H1 (cell line): ENCODE measurements at regions not wholly inside any gene's neighbourhood (a gene's known extent, or its start where the extent isn't known, plus 50 kb on each side); places are given as distances from the start of the nearest gene placed in this dataset.

ENCODE experiments used
- ATF2 ChIP-seq: IDR thresholded peaks from 2 replicates; pipeline ENCODE4 v1.6.1; 2012; ENCODE audit warnings: low read length, inconsistent platforms
- FOSL1 ChIP-seq: IDR thresholded peaks from 2 replicates; pipeline ENCODE4 v1.6.1; 2011; ENCODE audit warnings: mild to moderate bottlenecking, low read depth, low read length, moderate library complexity; ENCODE audit not compliant: insufficient read depth
- KDM5A ChIP-seq: fragments of 200-600 bp; IDR thresholded peaks from 2 replicates; pipeline ENCODE4 v1.7.1; 2012; ENCODE audit warnings: mild to moderate bottlenecking, low read length, inconsistent platforms, mixed read lengths
- RAD21 ChIP-seq, 2 experiments: IDR thresholded peaks in 1 of 2; conservative IDR thresholded peaks in 1 of 2; 2 replicates each; pipeline ENCODE4 v1.6.1; 2011; ENCODE audit warnings: low read depth in 2 of 2, low read length in 2 of 2, improper control_type of control experiment in 1 of 2, inconsistent platforms in 1 of 2, mild to moderate bottlenecking in 1 of 2, moderate library complexity in 1 of 2
- ZNF274 ChIP-seq: IDR thresholded peaks from 2 replicates; pipeline ENCODE4 v1.7.0; 2012; ENCODE audit warnings: low read length, borderline replicate concordance; ENCODE audit errors: extremely low read depth

GRCh38 chr11:111177037-111177871 is 68.3 kb upstream of the POU2AF2 start (continued):
- TF ChIP-seq KDM5A (no peak), RAD21 (IDR thresholded peaks at IDR 0.05 in 1 of 2, conservative IDR thresholded peaks at IDR 0.05 in 1 of 2; ENCODE audit: low read depth in 2 of 2, low read length in 2 of 2) (no peak), ATF2 (no peak), FOSL1 (no peak), ZNF274 (no peak)
